Effector memory CD4-positive, alpha-beta T cell (primary cell): ENCODE measurements at regions not wholly inside any gene's neighbourhood (a gene's known extent, or its start where the extent isn't known, plus 50 kb on each side); places are given as distances from the start of the nearest gene placed in this dataset.

Experiments used
- DNase-seq, 3 donors: peaks; one replicate each; pipeline ENCODE4 v3.0.0-alpha.2; 2020
- H3K27ac ChIP-seq: 2 replicates; pipeline ENCODE4 v1.7.0; 2013; ENCODE audit warnings: mild to moderate bottlenecking, low read length, moderate library complexity; ENCODE audit not compliant: insufficient read depth, poor library complexity, severe bottlenecking
- H3K27me3 ChIP-seq: replicated peaks from 2 replicates; pipeline ENCODE4 v1.7.0; 2013; ENCODE audit warnings: mild to moderate bottlenecking, low read length; ENCODE audit not compliant: insufficient read depth, control insufficient read depth, poor library complexity, severe bottlenecking
- H3K36me3 ChIP-seq: 2 replicates; pipeline ENCODE4 v1.7.0; 2013; ENCODE audit warnings: mild to moderate bottlenecking, low read length, moderate library complexity; ENCODE audit not compliant: control insufficient read depth, insufficient read depth
- H3K4me1 ChIP-seq: 2 replicates; pipeline ENCODE4 v1.7.0; 2013; ENCODE audit warnings: low read length, mild to moderate bottlenecking; ENCODE audit not compliant: control insufficient read depth, insufficient read depth, poor library complexity, severe bottlenecking
- H3K4me3 ChIP-seq: 2 replicates; pipeline ENCODE4 v1.7.0; 2013; ENCODE audit warnings: low read length, low read depth, mild to moderate bottlenecking; ENCODE audit not compliant: insufficient read depth, poor library complexity, severe bottlenecking
- H3K9me3 ChIP-seq: 2 replicates; pipeline ENCODE4 v1.7.0; 2013; ENCODE audit warnings: mild to moderate bottlenecking, low read length, moderate library complexity; ENCODE audit not compliant: control insufficient read depth

GRCh38 chr15:91692596-91692995 is 160.9 kb upstream of the SLCO3A1 start:
- Histone ChIP-seq H3K9me3 (no peaks in the 10 kb centered on the region), H3K4me1 (no peaks in the 10 kb centered on the region), H3K27ac (no peak overlapping the region), H3K27me3 (no peaks in the 10 kb centered on the region), H3K36me3 (no peaks in the 10 kb centered on the region), H3K4me3 (no peak overlapping the region)
- DNase-seq = no peak

GRCh38 chr15:91694131-91694830 is 159.2 kb upstream of the SLCO3A1 start:
- Histone ChIP-seq H3K27ac (no peak overlapping the region), H3K4me3 (no peak overlapping the region), H3K9me3 (no peaks in the 10 kb centered on the region), H3K27me3 (no peaks in the 10 kb centered on the region), H3K4me1 (no peaks in the 10 kb centered on the region), H3K36me3 (no peaks in the 10 kb centered on the region)
- DNase-seq = no peak

GRCh38 chr15:91694831-91695210 is 158.7 kb upstream of the SLCO3A1 start:
- DNase-seq = no peak
- no peaks in the 10 kb centered on the region for H3K27me3 ChIP-seq
- no peaks in the 10 kb centered on the region for H3K9me3 ChIP-seq
- H3K27ac ChIP-seq = no peak overlapping the region
- no peaks in the 10 kb centered on the region for H3K36me3 ChIP-seq
- H3K4me3 ChIP-seq = no peak overlapping the region
- no peaks in the 10 kb centered on the region for H3K4me1 ChIP-seq

GRCh38 chr15:91695799-91696198 is 157.7 kb upstream of the SLCO3A1 start:
- DNase-seq = no peak
- H3K4me1 ChIP-seq = no peaks in the 10 kb centered on the region
- no peak overlapping the region for H3K4me3 ChIP-seq
- no peaks in the 10 kb centered on the region for H3K27me3 ChIP-seq
- no peaks in the 10 kb centered on the region for H3K9me3 ChIP-seq
- H3K27ac ChIP-seq = no peak overlapping the region
- H3K36me3 ChIP-seq = no peaks in the 10 kb centered on the region

- Histone ChIP-seq H3K4me3 (no peak overlapping the region), H3K27ac (no peak overlapping the region), H3K27me3 (no peaks in the 10 kb centered on the region), H3K4me1 (no peaks in the 10 kb centered on the region), H3K36me3 (no peaks in the 10 kb centered on the region), H3K9me3 (no peaks in the 10 kb centered on the region)
- no peak for DNase-seq
Observed at GRCh38 chr15:91696981-91697380, 156.5 kb upstream of the SLCO3A1 start.

GRCh38 chr15:91698241-91698640 is 155.3 kb upstream of the SLCO3A1 start:
- H3K9me3 ChIP-seq = no peaks in the 10 kb centered on the region
- no peaks in the 10 kb centered on the region for H3K4me1 ChIP-seq
- no peak overlapping the region for H3K4me3 ChIP-seq
- no peak for DNase-seq
- no peaks in the 10 kb centered on the region for H3K36me3 ChIP-seq
- H3K27ac ChIP-seq = no peak overlapping the region
- H3K27me3 ChIP-seq = no peaks in the 10 kb centered on the region

- H3K4me3 ChIP-seq = no peak overlapping the region
- DNase-seq = no peak
- H3K36me3 ChIP-seq = no peaks in the 10 kb centered on the region
- H3K4me1 ChIP-seq = no peaks in the 10 kb centered on the region
- H3K27ac ChIP-seq = no peak overlapping the region
- H3K27me3 ChIP-seq = no peaks in the 10 kb centered on the region
- H3K9me3 ChIP-seq = no peaks in the 10 kb centered on the region
Observed at GRCh38 chr15:91699741-91700140, 153.8 kb upstream of the SLCO3A1 start.

- Histone ChIP-seq H3K4me3 (no peak overlapping the region), H3K4me1 (peaks cover 8% of the 10 kb centered on the region), H3K27me3 (no peaks in the 10 kb centered on the region), H3K9me3 (no peaks in the 10 kb centered on the region), H3K27ac (no peak overlapping the region), H3K36me3 (no peaks in the 10 kb centered on the region)
- no peak for DNase-seq
Observed at GRCh38 chr15:91703274-91703673, 150.2 kb upstream of the SLCO3A1 start.

- Histone ChIP-seq H3K4me1 (peaks cover 8% of the 10 kb centered on the region), H3K27ac (no peak overlapping the region), H3K4me3 (no peak overlapping the region), H3K27me3 (no peaks in the 10 kb centered on the region), H3K36me3 (no peaks in the 10 kb centered on the region), H3K9me3 (no peaks in the 10 kb centered on the region)
- no peak for DNase-seq
Observed at GRCh38 chr15:91704343-91704742, 149.2 kb upstream of the SLCO3A1 start.

- Histone ChIP-seq H3K27me3 (no peaks in the 10 kb centered on the region), H3K9me3 (no peaks in the 10 kb centered on the region), H3K4me3 (peak overlapping the region; percentile 3), H3K4me1 (peaks cover 8% of the 10 kb centered on the region), H3K27ac (peak overlapping the region; percentile 4), H3K36me3 (no peaks in the 10 kb centered on the region)
- peak; percentile 53 to 63 (median 57) for DNase-seq
Observed at GRCh38 chr15:91706322-91707032, 147.0 kb upstream of the SLCO3A1 start.
